DMS53 treated with DMSO at 0.1 percent for 48 hours (cell line): ENCODE measurements at regions not wholly inside any gene's neighbourhood (a gene's known extent, or its start where the extent isn't known, plus 50 kb on each side); places are given as distances from the start of the nearest gene placed in this dataset.
"Not testable (repeated sequence)": the region's sequence is repeated elsewhere in the genome, so short reads cannot be mapped to it uniquely, and the experiment has no call there.

Experiments
- DNase-seq: peaks from one replicate; lab custom pipeline; 2025; ENCODE audit not compliant: unreplicated experiment; lab: John Stamatoyannopoulos, UW

GRCh38 chr15:66864086-66864830 is 162.2 kb downstream of the SMAD6 start:
- no peak for DNase-seq

DNA sequence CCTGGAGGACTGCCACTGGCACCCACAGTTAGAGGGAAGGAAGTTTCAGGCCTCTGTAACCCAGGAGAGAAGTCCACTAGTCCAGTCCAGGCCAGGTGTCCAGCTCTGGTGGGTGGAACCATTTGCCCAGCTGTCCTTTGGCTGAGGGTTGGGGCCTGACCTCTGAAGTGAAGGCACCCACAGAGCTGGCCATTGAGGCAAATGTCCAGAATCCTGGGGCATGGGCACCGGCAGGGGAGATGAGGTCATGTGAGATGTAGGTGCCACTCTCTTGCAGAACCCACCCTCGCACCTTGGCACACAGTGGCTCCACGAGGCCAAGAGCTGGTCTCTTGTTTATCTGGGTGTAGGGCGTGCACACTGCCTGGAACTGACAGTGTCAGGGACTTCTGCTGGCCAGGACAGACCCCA is 162.8 kb downstream of the SMAD6 start:
- no peak for DNase-seq

DNA sequence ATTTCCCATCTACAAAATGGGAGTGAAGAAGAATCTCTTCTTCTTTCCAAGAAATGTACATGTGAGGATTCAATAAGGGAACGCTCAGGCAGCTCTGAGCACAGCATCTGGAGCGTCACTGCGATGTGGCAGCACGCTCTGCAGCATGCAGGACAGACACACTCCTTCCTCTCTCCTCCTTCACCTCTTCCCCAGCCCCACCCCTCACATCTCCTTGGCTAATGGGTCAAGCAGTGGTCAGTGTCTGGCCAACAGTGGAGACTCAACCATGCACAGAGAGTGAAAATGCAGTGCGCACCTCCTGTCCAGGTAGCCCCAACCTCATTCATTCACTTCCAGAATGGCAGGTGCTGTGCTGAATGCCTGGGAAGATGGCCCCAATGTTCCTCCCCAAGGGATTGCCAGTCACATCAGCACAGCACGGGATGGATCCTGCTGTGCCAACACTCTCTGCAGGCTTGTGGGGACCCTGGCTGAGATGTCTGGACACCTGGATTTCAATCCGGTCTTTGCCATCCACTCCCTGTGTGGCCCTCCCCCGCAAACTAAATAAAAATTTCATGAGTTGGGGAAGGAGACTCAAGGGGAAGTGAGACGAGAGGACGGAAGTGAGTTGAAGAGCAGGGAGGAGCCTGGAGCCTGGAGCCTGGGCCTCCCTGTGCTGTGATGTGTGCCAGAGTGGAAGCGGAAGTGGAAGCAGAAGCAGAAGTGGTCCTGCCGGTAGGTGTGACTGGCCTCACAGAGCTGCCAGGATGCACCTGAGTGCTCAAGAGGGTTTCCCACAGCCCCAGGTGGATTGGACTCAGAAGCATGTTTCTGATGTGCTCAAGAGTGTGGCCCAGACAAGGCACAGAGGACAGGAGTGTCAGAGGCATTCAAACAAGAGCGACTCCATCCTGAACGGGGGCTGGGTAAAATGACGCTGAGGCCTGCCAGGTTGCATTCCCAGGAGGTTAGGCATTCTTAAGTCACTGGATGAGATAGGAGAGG is 163.9 kb downstream of the SMAD6 start:
- no peak for DNase-seq

GRCh38 chr15:66866656-66867055 is 164.6 kb downstream of the SMAD6 start:
- DNase-seq, result no peak

- no peak for DNase-seq
Measured at GRCh38 chr15:66868918-66869317, 166.9 kb downstream of the SMAD6 start.

- no peak for DNase-seq
Measured at GRCh38 chr15:66870880-66871388, 168.9 kb downstream of the SMAD6 start.

GRCh38 chr15:66872405-66872804 is 170.4 kb downstream of the SMAD6 start:
- DNase-seq, result no peak

GRCh38 chr15:66873331-66873730 is 171.3 kb downstream of the SMAD6 start:
- DNase-seq, result not testable (repeated sequence)

DNA sequence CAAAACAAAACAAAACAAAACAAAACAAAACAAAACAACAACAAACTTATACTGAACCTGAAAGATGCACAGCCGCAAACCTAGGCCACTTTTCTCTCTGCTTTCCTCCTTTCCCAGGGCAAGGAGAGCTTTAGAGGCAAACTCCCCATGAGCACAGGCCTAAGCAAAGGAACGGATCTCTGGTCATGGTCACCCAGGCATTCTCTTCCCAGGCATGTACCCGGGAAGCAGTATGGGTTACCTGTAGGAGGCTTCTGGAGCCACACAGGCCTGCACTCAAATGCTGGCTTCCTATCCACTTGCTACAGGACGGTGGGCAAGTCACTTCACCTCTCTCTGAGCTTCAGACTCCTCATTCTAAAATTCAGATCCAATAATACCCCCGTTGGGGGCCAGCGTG is 171.8 kb downstream of the SMAD6 start:
- DNase-seq, result no peak

DNA sequence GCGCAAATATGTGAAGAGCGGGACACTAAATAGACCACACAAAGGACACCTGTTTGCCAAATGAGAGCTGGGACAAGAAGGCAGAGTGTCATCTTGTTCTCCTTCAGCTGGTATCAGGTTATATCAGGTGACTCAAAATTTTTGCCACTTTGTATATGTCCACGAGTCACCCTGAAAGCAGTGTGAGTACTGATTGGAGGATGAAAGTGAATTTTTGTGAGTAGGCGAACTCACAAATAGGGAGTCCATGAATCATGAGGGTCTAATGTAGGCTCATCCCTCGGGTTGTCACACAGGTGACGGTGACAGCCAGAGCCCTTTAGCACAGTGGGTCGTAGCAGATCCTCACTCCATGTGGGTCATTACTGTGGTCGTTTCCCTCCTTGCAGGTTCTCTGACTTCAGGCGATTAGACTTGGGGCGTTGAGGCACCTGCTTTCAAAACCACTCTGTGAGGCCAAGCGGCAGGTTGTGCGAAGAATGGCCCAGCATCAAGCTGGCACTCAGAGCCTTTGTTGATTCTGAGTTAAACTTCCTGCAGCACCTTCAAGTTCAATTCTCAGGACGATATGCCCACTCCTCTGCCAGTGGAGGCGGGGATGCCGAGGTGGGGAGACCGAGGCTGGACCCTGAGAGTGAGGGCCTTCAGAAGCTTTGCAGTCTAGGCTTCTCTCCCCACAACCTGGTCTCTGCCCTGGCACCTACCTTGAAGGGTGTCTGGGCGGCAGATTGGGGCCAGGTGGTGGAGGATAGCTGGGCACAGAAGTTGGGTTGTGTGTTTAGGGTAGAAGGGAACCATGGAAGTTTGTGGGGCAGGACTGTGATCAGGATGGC is 173.8 kb downstream of the SMAD6 start:
- no peak for DNase-seq

DNA sequence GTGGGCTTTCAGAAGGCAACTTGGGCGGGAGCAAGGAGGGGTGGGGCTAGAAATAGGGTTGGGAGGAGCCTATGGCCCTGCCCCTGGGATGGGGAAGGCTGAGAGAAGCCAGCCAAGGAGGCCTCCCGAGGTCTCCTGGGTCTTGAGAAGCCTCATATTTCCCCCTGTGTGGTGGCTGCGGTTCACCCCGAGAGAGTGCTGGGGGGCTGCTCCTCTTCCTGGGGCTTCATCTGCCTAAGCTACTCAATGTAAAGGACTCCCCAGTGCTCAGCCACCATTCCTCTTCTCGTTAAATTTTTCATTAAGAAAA is 174.3 kb downstream of the SMAD6 start:
- no peak for DNase-seq

GRCh38 chr15:66876731-66877476 is 174.9 kb downstream of the SMAD6 start:
- DNase-seq, result no peak

- no peak for DNase-seq
Measured at GRCh38 chr15:66877477-66878271, 175.6 kb downstream of the SMAD6 start.

- DNase-seq, result peak; percentile 1
Measured at GRCh38 chr15:66878761-66879160, 176.7 kb downstream of the SMAD6 start.

GRCh38 chr15:66879531-66880368 is 177.7 kb downstream of the SMAD6 start:
- no peak for DNase-seq

DNA sequence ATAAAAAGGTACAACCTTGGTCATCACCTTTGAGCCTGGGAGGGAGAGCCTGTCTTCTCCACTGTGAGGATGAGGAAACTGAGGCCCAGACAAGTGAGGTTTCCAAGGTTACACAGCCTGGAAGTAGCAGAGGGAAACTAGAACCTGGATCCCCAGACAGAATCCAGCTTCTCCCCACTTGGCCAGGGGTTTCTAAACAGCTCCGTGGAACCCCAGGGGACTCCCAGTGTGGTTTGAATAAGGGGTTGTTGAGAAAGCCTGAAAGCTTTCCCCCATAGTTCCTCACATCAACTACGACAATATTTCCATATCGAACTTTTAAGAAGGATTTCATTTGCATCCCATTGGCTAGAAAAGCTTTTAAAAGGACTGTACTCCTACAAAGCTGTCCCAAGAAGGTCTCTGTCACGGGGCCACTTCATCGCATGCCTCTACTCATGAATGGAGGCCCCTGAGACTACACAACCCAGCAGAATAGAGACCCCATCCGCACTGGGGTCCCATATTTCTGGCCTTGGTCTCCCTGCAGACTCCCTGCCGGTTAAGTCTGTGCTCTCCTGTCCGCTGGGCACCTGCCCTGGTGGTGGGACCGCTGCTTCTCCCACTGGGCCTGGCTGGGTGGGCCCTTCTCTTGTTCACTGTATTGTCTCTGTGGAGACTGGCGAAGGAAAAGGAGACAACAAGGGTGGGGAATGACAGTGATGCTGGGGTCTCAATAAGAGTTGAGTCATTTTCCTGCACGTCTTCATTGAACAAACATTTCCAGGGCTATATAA is 178.5 kb downstream of the SMAD6 start:
- no peak for DNase-seq

DNA sequence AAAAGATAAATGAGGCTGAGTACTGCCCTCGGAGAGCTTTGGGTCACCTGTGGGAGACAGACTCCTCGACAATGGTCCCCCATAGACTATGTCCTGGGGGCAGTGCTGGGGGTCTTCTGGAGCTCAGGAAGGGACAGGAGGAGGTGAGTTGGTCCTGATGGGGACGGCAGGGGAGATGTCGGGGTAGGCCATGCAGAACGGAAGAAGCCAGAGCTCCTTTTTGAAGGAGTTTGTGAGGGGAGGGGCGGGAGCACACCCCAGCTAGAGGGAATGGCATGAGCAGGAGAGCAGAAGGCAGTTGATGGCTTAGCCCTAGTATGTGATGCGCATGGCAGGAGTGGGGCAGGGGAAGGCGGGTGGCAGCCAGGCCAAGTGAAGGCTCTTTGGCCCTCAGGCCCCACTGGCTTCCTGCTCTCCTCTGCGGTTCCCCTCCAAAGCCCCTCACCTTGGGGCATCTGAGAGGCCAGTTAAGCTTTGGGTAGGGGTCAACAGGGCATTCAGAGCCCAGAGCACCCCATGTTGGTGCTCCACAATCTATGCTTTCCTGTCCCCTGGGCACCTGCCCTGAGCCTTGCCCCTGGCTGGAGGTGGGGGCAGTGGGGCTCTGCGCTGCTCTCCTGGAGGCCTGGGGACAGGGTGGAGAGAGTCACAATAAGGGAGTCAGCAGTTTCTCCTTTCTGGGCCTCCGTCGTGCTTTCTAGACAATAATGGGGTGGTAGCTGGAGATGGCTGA is 179.3 kb downstream of the SMAD6 start:
- DNase-seq, result no peak
